H1 (cell line): ENCODE measurements at regions not wholly inside any gene's neighbourhood (a gene's known extent, or its start where the extent isn't known, plus 50 kb on each side); places are given as distances from the start of the nearest gene placed in this dataset.

Experiments
- CTCF ChIA-PET: fragments of 300-600 bp; sonication (Branson Sonifier 250); formaldehyde crosslinking; loops from one replicate; lab custom pipeline; 2021; ENCODE audit not compliant: partially characterized antibody; lab: Charles Lee
- POLR2A ChIA-PET: fragments of 300-600 bp; sonication (Branson Sonifier 250); formaldehyde crosslinking; loops from one replicate; lab custom pipeline; 2021; ENCODE audit warnings: inconsistent platforms; ENCODE audit not compliant: partially characterized antibody; lab: Charles Lee
- DNase-seq, 2 experiments: peaks; one replicate each; pipeline versions ENCODE4 v3.0.0 to v3.0.0-alpha.2; 2010 to 2022; ENCODE audit warnings: low spot score in 2 of 2, low read depth in 1 of 2, mixed read lengths in 1 of 2
- FAIRE-seq: peaks from 2 replicates; lab custom pipeline; 2011; peaks lifted over from hg19 to GRCh38; lab: Jason Lieb, UNC
- H2AFZ ChIP-seq: 2 replicates; pipeline ENCODE4 v1.8.1; 2012; ENCODE audit warnings: low read length, inconsistent platforms
- H2AK5ac ChIP-seq: 2 replicates; pipeline ENCODE4 v1.6.1; 2013; ENCODE audit warnings: low read depth, low read length
- H2BK120ac ChIP-seq: replicated peaks from 2 replicates; pipeline ENCODE3; 2013; ENCODE audit warnings: low read depth, low read length, inconsistent platforms
- H2BK12ac ChIP-seq: 2 replicates; pipeline ENCODE4 v1.6.1; 2013; ENCODE audit warnings: low read depth, low read length
- H2BK15ac ChIP-seq: 2 replicates; pipeline ENCODE4 v1.6.1; 2013; ENCODE audit warnings: low read length
- H2BK20ac ChIP-seq: 2 replicates; pipeline ENCODE4 v1.6.1; 2013; ENCODE audit warnings: low read length
- H2BK5ac ChIP-seq: 2 replicates; pipeline ENCODE4 v1.6.1; 2013; ENCODE audit warnings: low read depth, low read length
- H3K14ac ChIP-seq: 2 replicates; pipeline ENCODE4 v1.6.1; 2013; ENCODE audit warnings: inconsistent platforms; ENCODE audit not compliant: insufficient read length
- H3K18ac ChIP-seq: 2 replicates; pipeline ENCODE4 v1.6.1; 2013; ENCODE audit warnings: low read length; ENCODE audit errors: extremely low read depth
- H3K23ac ChIP-seq: 2 replicates; pipeline ENCODE4 v1.6.1; 2013; ENCODE audit warnings: inconsistent platforms; ENCODE audit not compliant: insufficient read length
- H3K23me2 ChIP-seq: 2 replicates; pipeline ENCODE4 v1.6.1; 2013; ENCODE audit warnings: low read depth, low read length
- H3K27ac ChIP-seq: 2 replicates; pipeline ENCODE4 v1.6.1; 2011; ENCODE audit warnings: low read depth, low read length, inconsistent platforms
- H3K27me3 ChIP-seq, 4 experiments: replicated peaks in 1 of 4; 1 replicate in 1 of 4; 2 replicates in 3 of 4; pipeline versions ENCODE4 v1.6.1 to v1.8.1; 2011 to 2013; ENCODE audit warnings: low read length in 3 of 4, mild to moderate bottlenecking in 3 of 4, inconsistent platforms in 2 of 4, mixed read lengths in 2 of 4, moderate library complexity in 1 of 4; ENCODE audit not compliant: control insufficient read depth in 3 of 4, insufficient read depth in 3 of 4; ENCODE audit errors: extremely low read depth in 1 of 4
- H3K36me3 ChIP-seq, 4 experiments: 2 replicates each; pipeline versions ENCODE4 v1.6.1 to v1.8.1; 2011 to 2013; ENCODE audit warnings: mild to moderate bottlenecking in 4 of 4, low read length in 3 of 4, moderate library complexity in 2 of 4, control low read depth in 1 of 4, inconsistent platforms in 1 of 4; ENCODE audit not compliant: insufficient read depth in 4 of 4, control insufficient read depth in 2 of 4
- H3K4ac ChIP-seq: replicated peaks from 2 replicates; pipeline ENCODE3; 2013; ENCODE audit warnings: low read length, low read depth, mixed read lengths, inconsistent platforms; ENCODE audit not compliant: insufficient read length
- H3K4me1 ChIP-seq, 4 experiments: replicated peaks in 1 of 4; 1 replicate in 1 of 4; 2 replicates in 3 of 4; pipeline versions ENCODE4 v1.6.1 to v1.8.1; 2011 to 2013; ENCODE audit warnings: low read length in 3 of 4, inconsistent platforms in 2 of 4, mixed read lengths in 1 of 4; ENCODE audit not compliant: insufficient read depth in 4 of 4, control insufficient read depth in 3 of 4
- H3K4me2 ChIP-seq, 2 experiments: 2 replicates each; pipeline versions ENCODE4 v1.6.1 to v1.8.1; 2011 to 2013; ENCODE audit warnings: low read depth in 2 of 2, low read length in 2 of 2, control low read depth in 1 of 2, inconsistent platforms in 1 of 2, mild to moderate bottlenecking in 1 of 2; ENCODE audit not compliant: insufficient read depth in 1 of 2
- H3K4me3 ChIP-seq, 4 experiments: fragments of 200-600, 300-600 bp in 1 of 4; sonication (generic), shearing (Covaris generic), sonication (Bioruptor Twin) in 1 of 4; 2 replicates each; pipeline versions ENCODE4 v1.5.1 to v1.8.1; 2011 to 2016; ENCODE audit warnings: low read length in 4 of 4, low read depth in 3 of 4, control low read depth in 2 of 4, inconsistent platforms in 2 of 4, mild to moderate bottlenecking in 2 of 4, mixed read lengths in 1 of 4, moderate library complexity in 1 of 4; ENCODE audit not compliant: insufficient read depth in 2 of 4; ENCODE audit errors: extremely low read depth in 1 of 4
- H3K56ac ChIP-seq: replicated peaks from 2 replicates; pipeline ENCODE3; 2013; ENCODE audit warnings: low read depth, mild to moderate bottlenecking, mixed read lengths, low read length, inconsistent platforms; ENCODE audit not compliant: insufficient read length
- H3K79me1 ChIP-seq: 2 replicates; pipeline ENCODE4 v1.6.1; 2013; ENCODE audit warnings: low read depth, low read length, control low read depth
- H3K79me2 ChIP-seq, 2 experiments: 2 replicates each; pipeline versions ENCODE4 v1.6.1 to v1.8.1; 2012 to 2013; ENCODE audit warnings: low read length in 2 of 2, mild to moderate bottlenecking in 2 of 2, inconsistent platforms in 1 of 2; ENCODE audit not compliant: insufficient read depth in 2 of 2, control insufficient read depth in 1 of 2
- H3K9ac ChIP-seq, 4 experiments: replicated peaks in 1 of 4; 1 replicate in 1 of 4; 2 replicates in 3 of 4; pipeline versions ENCODE4 v1.6.1 to v1.8.1; 2011 to 2013; ENCODE audit warnings: low read depth in 3 of 4, low read length in 3 of 4, control low read depth in 2 of 4, mild to moderate bottlenecking in 2 of 4, moderate library complexity in 2 of 4, inconsistent platforms in 1 of 4; ENCODE audit errors: extremely low read depth in 1 of 4
- H3K9me3 ChIP-seq, 2 experiments: 2 replicates each; pipeline versions ENCODE4 v1.6.1 to v1.8.1; 2012 to 2013; ENCODE audit warnings: mild to moderate bottlenecking in 2 of 2, moderate library complexity in 2 of 2, control low read depth in 1 of 2, inconsistent platforms in 1 of 2, low read depth in 1 of 2, low read length in 1 of 2, mixed read lengths in 1 of 2; ENCODE audit not compliant: insufficient read depth in 2 of 2
- H4K20me1 ChIP-seq, 2 experiments: replicated peaks in 1 of 2; 2 replicates each; pipeline versions ENCODE3 to v1.8.1; 2011 to 2013; ENCODE audit warnings: inconsistent platforms in 2 of 2, low read length in 2 of 2, mild to moderate bottlenecking in 1 of 2; ENCODE audit not compliant: insufficient read depth in 2 of 2, control insufficient read depth in 1 of 2
- H4K5ac ChIP-seq: 2 replicates; pipeline ENCODE4 v1.6.1; 2013; ENCODE audit warnings: low read length, low read depth, mixed read lengths, inconsistent platforms; ENCODE audit not compliant: insufficient read length
- H4K8ac ChIP-seq: 2 replicates; pipeline ENCODE4 v1.8.0; 2013; ENCODE audit warnings: mild to moderate bottlenecking, moderate library complexity, low read length, inconsistent platforms; ENCODE audit not compliant: insufficient read depth; ENCODE audit errors: extremely low read depth
- H4K91ac ChIP-seq: replicated peaks from 2 replicates; pipeline ENCODE3; 2013; ENCODE audit warnings: low read length, mixed read lengths, inconsistent platforms; ENCODE audit not compliant: insufficient read length
- CBX5 ChIP-seq: fragments of 300-800, 300-1000 bp; sonication (generic); IDR thresholded peaks from 2 replicates; pipeline ENCODE4 v1.7.1; 2016; ENCODE audit warnings: antibody characterized with exemption, low read length, low read depth
- GABPA ChIP-seq: IDR thresholded peaks from 2 replicates; pipeline ENCODE4 v1.6.1; 2011; ENCODE audit warnings: mild to moderate bottlenecking, low read length, moderate library complexity, borderline replicate concordance; ENCODE audit not compliant: insufficient read depth
- HDAC6 ChIP-seq: IDR thresholded peaks from one replicate; pipeline ENCODE4 v1.7.1; 2012; ENCODE audit warnings: low read depth, mild to moderate bottlenecking, inconsistent platforms, low read length, moderate library complexity
- NRF1 ChIP-seq: IDR thresholded peaks from 2 replicates; pipeline ENCODE4 v1.6.1; 2011; ENCODE audit warnings: mild to moderate bottlenecking, low read depth, low read length, improper control_type of control experiment
- SP1 ChIP-seq: IDR thresholded peaks from 2 replicates; pipeline ENCODE4 v1.6.1; 2011; ENCODE audit warnings: low read depth, low read length
- YY1 ChIP-seq: IDR thresholded peaks from 2 replicates; pipeline ENCODE4 v1.6.1; 2011; ENCODE audit warnings: low read depth, mild to moderate bottlenecking, low read length
- WGBS, 2 experiments: shearing (Covaris generic) in 1 of 2; methylation state at CpG; one replicate each; pipeline versions ENCODE4 v1.1.6 to v1.1.7; 2013 to 2015; ENCODE audit warnings: low lambda C conversion rate in 2 of 2, mixed read lengths in 2 of 2, inconsistent platforms in 1 of 2, low coverage in 1 of 2, missing lambda C conversion rate in 1 of 2; ENCODE audit not compliant: insufficient replicate concordance in 2 of 2, insufficient coverage in 1 of 2, insufficient read length in 1 of 2; ENCODE audit errors: extremely low coverage in 1 of 2, missing lambda C conversion rate in 1 of 2; 5-methylcytosine and 5-hydroxymethylcytosine counted together
- TF ChIP-seq, protein P1 (sequence below): IDR thresholded peaks from 2 replicates; pipeline ENCODE4 v1.6.1; 2012; ENCODE audit warnings: inconsistent platforms
- TF ChIP-seq, protein P2 (sequence below): IDR thresholded peaks from 2 replicates; pipeline ENCODE4 v1.6.1; 2011; ENCODE audit warnings: low read length, improper control_type of control experiment

- Histone ChIP-seq H3K36me3 (no peaks in the 10 kb centered on the region), H4K91ac (no peak overlapping the region), H2BK5ac (no peak overlapping the region), H2AFZ (no peak overlapping the region), H2BK120ac (no peak overlapping the region), H4K8ac (no peak overlapping the region), H2BK20ac (no peak overlapping the region), H3K9me3 (no peaks in the 10 kb centered on the region), H3K27me3 (no peaks in the 10 kb centered on the region), H3K4ac (no peak overlapping the region), H3K56ac (no peak overlapping the region), H2BK15ac (no peak overlapping the region), H3K4me2 (no peak overlapping the region), H3K79me1 (no peaks in the 10 kb centered on the region), H3K4me1 (no peaks in the 10 kb centered on the region), H3K4me3 (no peak overlapping the region), H3K79me2 (no peaks in the 10 kb centered on the region), H3K27ac (no peak overlapping the region), H3K23me2 (no peaks in the 10 kb centered on the region), H3K14ac (no peak overlapping the region), H2BK12ac (no peak overlapping the region), H3K9ac (no peak overlapping the region), H3K23ac (no peak overlapping the region), H3K18ac (no peak overlapping the region), H4K20me1 (no peaks in the 10 kb centered on the region), H4K5ac (no peak overlapping the region), H2AK5ac (no peak overlapping the region)
- ChIA-PET CTCF (no interaction called here), POLR2A (interaction anchor here (0.6 kb wide), 1 partner anchor 18 kb away, joined by 3 read pairs; no protein-coding TSS in a partner anchor)
- no peak for FAIRE-seq
- no peak for DNase-seq
- WGBS, 2 experiments, result 92% methylated on average over 1 of the region's 1 CpG; no CpG with 5 or more reads in 1 of the 2 experiments
- TF ChIP-seq, protein P1, sequence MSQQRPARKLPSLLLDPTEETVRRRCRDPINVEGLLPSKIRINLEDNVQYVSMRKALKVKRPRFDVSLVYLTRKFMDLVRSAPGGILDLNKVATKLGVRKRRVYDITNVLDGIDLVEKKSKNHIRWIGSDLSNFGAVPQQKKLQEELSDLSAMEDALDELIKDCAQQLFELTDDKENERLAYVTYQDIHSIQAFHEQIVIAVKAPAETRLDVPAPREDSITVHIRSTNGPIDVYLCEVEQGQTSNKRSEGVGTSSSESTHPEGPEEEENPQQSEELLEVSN, result no peak
- TF ChIP-seq SP1 (no peak), HDAC6 (no peak), NRF1 (no peak), CBX5 (no peak), YY1 (no peak), GABPA (no peak)
- TF ChIP-seq, protein P2, sequence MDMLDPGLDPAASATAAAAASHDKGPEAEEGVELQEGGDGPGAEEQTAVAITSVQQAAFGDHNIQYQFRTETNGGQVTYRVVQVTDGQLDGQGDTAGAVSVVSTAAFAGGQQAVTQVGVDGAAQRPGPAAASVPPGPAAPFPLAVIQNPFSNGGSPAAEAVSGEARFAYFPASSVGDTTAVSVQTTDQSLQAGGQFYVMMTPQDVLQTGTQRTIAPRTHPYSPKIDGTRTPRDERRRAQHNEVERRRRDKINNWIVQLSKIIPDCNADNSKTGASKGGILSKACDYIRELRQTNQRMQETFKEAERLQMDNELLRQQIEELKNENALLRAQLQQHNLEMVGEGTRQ, result no peak
Measured at GRCh38 chr2:139967665-139968064, 1187.5 kb upstream of the NXPH2 start.
